GM12874 (cell line): ENCODE measurements at regions not wholly inside any gene's neighbourhood (a gene's known extent, or its start where the extent isn't known, plus 50 kb on each side); places are given as distances from the start of the nearest gene placed in this dataset.

Experiments used
- CTCF ChIP-seq: IDR thresholded peaks from 2 replicates; pipeline ENCODE4 v1.5.1; 2011; ENCODE audit warnings: low read depth, mild to moderate bottlenecking, control low read depth, low read length, moderate library complexity; ENCODE audit not compliant: insufficient read depth

DNA sequence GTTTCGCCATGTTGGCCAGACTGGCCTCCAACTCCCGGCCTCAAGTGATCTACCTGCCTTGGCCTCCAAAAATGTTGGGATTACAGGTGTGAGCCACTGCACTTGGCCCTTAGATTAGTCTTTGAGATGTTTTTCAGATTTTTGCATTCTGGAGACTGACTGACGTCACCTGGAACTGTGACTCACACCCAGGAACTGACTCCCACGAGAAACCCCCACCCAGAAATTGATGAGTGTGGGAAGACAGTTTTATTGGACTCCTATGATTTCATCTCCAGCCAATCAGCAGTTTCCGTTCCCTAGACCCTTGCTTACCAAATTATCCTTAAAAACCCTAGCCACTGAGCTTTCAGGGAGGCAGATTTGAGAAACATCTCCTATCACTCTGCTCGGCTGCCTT lies 867.3 kb downstream of the TYW1 start:
- no peak for TF ChIP-seq CTCF

DNA sequence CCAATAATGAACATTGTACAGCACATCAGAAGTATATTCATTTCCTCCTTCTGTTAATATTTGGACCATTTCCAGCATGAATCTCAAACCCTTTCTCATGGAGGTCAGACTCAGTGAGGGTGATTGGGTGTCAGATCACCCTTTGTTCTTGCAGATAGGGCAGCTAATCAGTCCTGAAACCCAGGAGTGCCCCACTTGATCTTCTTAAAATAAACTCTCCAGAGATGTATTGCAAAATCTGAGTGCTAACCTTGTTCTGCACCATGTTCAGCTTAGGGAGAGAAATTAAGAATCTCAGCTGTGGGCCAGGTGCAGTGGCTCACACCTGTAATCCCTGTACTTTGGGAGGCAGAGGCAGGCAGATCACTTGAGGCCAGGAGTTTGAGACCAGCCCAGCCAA lies 869.4 kb downstream of the TYW1 start:
- TF ChIP-seq CTCF, result no peak

DNA sequence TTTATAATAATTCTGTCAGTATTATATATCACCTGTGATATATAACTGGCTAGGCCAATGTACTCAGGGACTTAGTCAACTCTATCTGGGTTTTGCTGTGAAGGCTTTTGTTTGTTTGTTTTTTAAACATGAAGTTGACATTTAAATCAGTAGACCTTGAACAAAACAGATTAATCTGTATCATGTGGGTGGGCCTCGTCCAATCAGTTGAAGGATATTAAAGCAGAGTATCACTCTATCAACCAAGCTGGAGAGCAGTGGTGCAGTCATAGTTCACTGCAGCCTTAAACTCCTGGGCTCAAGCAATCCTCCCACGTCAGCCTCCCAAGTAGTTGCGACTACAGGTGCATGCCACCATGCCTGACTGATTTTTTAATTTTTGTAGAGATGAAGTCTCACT lies 870.2 kb downstream of the TYW1 start:
- TF ChIP-seq CTCF, result no peak

GRCh38 chr7:67870396-67870795 lies 873.8 kb downstream of the TYW1 start:
- no peak for TF ChIP-seq CTCF

- no peak for TF ChIP-seq CTCF
These were observed 878.9 kb downstream of the TYW1 start for GRCh38 chr7:67875558-67875957.

DNA sequence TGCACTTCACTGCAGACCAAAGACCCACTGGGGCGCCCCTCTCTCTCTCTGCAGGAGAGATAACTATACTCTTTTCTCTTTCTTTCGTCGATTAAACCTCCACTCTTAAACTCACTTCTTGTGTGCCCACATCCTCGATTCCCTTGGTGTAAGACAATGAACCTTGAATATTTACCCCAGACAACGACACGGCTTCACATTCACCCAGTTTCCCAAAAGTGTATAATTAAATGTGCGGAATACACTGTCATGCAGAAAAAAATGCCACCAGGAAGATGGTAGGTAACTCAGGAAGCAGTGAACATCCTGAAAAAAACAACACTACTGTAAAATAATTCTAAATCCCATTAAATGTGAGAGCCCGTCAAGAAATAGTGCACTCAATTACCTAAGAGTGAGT lies 882.2 kb downstream of the TYW1 start:
- TF ChIP-seq CTCF, result no peak

- TF ChIP-seq CTCF, result no peak
These were observed 886.2 kb downstream of the TYW1 start for GRCh38 chr7:67882843-67883242.

DNA sequence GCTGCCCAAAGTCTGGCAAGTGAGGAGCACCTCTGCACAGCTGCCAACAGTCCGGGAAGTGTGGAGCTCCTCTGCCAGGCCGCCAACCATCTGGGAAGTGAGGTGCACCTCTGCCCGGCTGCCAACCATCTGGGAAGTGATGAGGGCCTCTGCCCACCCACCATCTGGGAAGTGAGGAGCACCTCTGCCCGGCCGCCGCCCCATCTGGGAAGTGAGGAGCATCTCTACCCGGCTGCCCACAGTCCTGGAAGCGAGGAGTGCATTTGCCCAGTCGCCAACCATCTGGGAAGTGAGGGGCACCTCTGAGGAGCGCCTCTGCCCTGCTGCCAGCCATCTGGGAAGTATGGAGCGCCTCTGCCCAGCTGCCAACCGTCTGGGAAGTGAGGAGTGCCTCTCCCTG lies 893.7 kb downstream of the TYW1 start:
- TF ChIP-seq CTCF, result no peak
